Effector memory CD4-positive, alpha-beta T cell (primary cell): ENCODE measurements at regions not wholly inside any gene's neighbourhood (a gene's known extent, or its start where the extent isn't known, plus 50 kb on each side); places are given as distances from the start of the nearest gene placed in this dataset.

ENCODE experiments used
- DNase-seq, 3 donors: peaks; one replicate each; pipeline ENCODE4 v3.0.0-alpha.2; 2020
- H3K27ac ChIP-seq: 2 replicates; pipeline ENCODE4 v1.7.0; 2013; ENCODE audit warnings: mild to moderate bottlenecking, low read length, moderate library complexity; ENCODE audit not compliant: insufficient read depth, poor library complexity, severe bottlenecking
- H3K27me3 ChIP-seq: replicated peaks from 2 replicates; pipeline ENCODE4 v1.7.0; 2013; ENCODE audit warnings: mild to moderate bottlenecking, low read length; ENCODE audit not compliant: insufficient read depth, control insufficient read depth, poor library complexity, severe bottlenecking
- H3K36me3 ChIP-seq: 2 replicates; pipeline ENCODE4 v1.7.0; 2013; ENCODE audit warnings: mild to moderate bottlenecking, low read length, moderate library complexity; ENCODE audit not compliant: control insufficient read depth, insufficient read depth
- H3K4me1 ChIP-seq: 2 replicates; pipeline ENCODE4 v1.7.0; 2013; ENCODE audit warnings: low read length, mild to moderate bottlenecking; ENCODE audit not compliant: control insufficient read depth, insufficient read depth, poor library complexity, severe bottlenecking
- H3K4me3 ChIP-seq: 2 replicates; pipeline ENCODE4 v1.7.0; 2013; ENCODE audit warnings: low read length, low read depth, mild to moderate bottlenecking; ENCODE audit not compliant: insufficient read depth, poor library complexity, severe bottlenecking
- H3K9me3 ChIP-seq: 2 replicates; pipeline ENCODE4 v1.7.0; 2013; ENCODE audit warnings: mild to moderate bottlenecking, low read length, moderate library complexity; ENCODE audit not compliant: control insufficient read depth

GRCh38 chr16:80208015-80208414, 332.8 kb upstream of the DYNLRB2 start:
- no peaks in the 10 kb centered on the region for H3K4me1 ChIP-seq

GRCh38 chr16:80203821-80204220, 337.0 kb upstream of the DYNLRB2 start:
- Histone ChIP-seq H3K27ac (no peak overlapping the region), H3K27me3 (no peaks in the 10 kb centered on the region), H3K4me3 (no peak overlapping the region), H3K9me3 (no peaks in the 10 kb centered on the region), H3K4me1 (no peaks in the 10 kb centered on the region), H3K36me3 (no peaks in the 10 kb centered on the region)
- no peak for DNase-seq

More at GRCh38 chr16:80208015-80208414, 332.8 kb upstream of the DYNLRB2 start:
- Histone ChIP-seq H3K27me3 (no peaks in the 10 kb centered on the region), H3K9me3 (no peaks in the 10 kb centered on the region), H3K27ac (no peak overlapping the region), H3K36me3 (no peaks in the 10 kb centered on the region), H3K4me3 (no peak overlapping the region)
- no peak for DNase-seq

- H3K27me3 ChIP-seq: no peaks in the 10 kb centered on the region
- H3K9me3 ChIP-seq: no peaks in the 10 kb centered on the region
- no peak for DNase-seq
- no peak overlapping the region for H3K4me3 ChIP-seq
- H3K36me3 ChIP-seq: no peaks in the 10 kb centered on the region
- no peak overlapping the region for H3K27ac ChIP-seq
- H3K4me1 ChIP-seq: no peaks in the 10 kb centered on the region
These were observed 337.9 kb upstream of the DYNLRB2 start for GRCh38 chr16:80202831-80203413.

GRCh38 chr16:80200079-80200478, 340.7 kb upstream of the DYNLRB2 start:
- H3K36me3 ChIP-seq: no peaks in the 10 kb centered on the region
- no peaks in the 10 kb centered on the region for H3K4me1 ChIP-seq
- H3K4me3 ChIP-seq: no peak overlapping the region
- DNase-seq: no peak
- no peaks in the 10 kb centered on the region for H3K9me3 ChIP-seq
- H3K27me3 ChIP-seq: no peaks in the 10 kb centered on the region
- no peak overlapping the region for H3K27ac ChIP-seq

GRCh38 chr16:80199614-80200013, 341.2 kb upstream of the DYNLRB2 start:
- H3K4me3 ChIP-seq: no peak overlapping the region
- H3K27me3 ChIP-seq: no peaks in the 10 kb centered on the region
- no peaks in the 10 kb centered on the region for H3K4me1 ChIP-seq
- DNase-seq: no peak
- H3K9me3 ChIP-seq: no peaks in the 10 kb centered on the region
- no peak overlapping the region for H3K27ac ChIP-seq
- H3K36me3 ChIP-seq: no peaks in the 10 kb centered on the region

- H3K9me3 ChIP-seq: no peaks in the 10 kb centered on the region
- no peaks in the 10 kb centered on the region for H3K36me3 ChIP-seq
- no peaks in the 10 kb centered on the region for H3K27me3 ChIP-seq
- no peak for DNase-seq
- H3K4me3 ChIP-seq: no peak overlapping the region
- H3K4me1 ChIP-seq: no peaks in the 10 kb centered on the region
- H3K27ac ChIP-seq: no peak overlapping the region
These were observed 342.2 kb upstream of the DYNLRB2 start for GRCh38 chr16:80198311-80199299.

GRCh38 chr16:80197741-80198201, 343.0 kb upstream of the DYNLRB2 start:
- Histone ChIP-seq H3K36me3 (no peaks in the 10 kb centered on the region), H3K4me1 (no peaks in the 10 kb centered on the region), H3K27ac (no peak overlapping the region), H3K27me3 (no peaks in the 10 kb centered on the region), H3K9me3 (no peaks in the 10 kb centered on the region), H3K4me3 (no peak overlapping the region)
- no peak for DNase-seq

GRCh38 chr16:80191928-80192327, 348.9 kb upstream of the DYNLRB2 start:
- DNase-seq: no peak
- Histone ChIP-seq H3K4me3 (no peak overlapping the region), H3K27ac (no peak overlapping the region), H3K27me3 (no peaks in the 10 kb centered on the region), H3K4me1 (no peaks in the 10 kb centered on the region), H3K9me3 (no peaks in the 10 kb centered on the region), H3K36me3 (no peaks in the 10 kb centered on the region)

GRCh38 chr16:80189476-80190175, 351.2 kb upstream of the DYNLRB2 start:
- H3K27me3 ChIP-seq: no peaks in the 10 kb centered on the region
- no peak for DNase-seq

More at GRCh38 chr16:80189476-80190175, 351.2 kb upstream of the DYNLRB2 start:
- no peaks in the 10 kb centered on the region for H3K36me3 ChIP-seq
- no peaks in the 10 kb centered on the region for H3K9me3 ChIP-seq
- H3K27ac ChIP-seq: no peak overlapping the region
- H3K4me1 ChIP-seq: no peaks in the 10 kb centered on the region
- H3K4me3 ChIP-seq: no peak overlapping the region
